Endothelial cell of umbilical vein (primary cell): ENCODE measurements at regions not wholly inside any gene's neighbourhood (a gene's known extent, or its start where the extent isn't known, plus 50 kb on each side); places are given as distances from the start of the nearest gene placed in this dataset.

Source experiments
- CTCF ChIP-seq, 2 donors: IDR thresholded peaks; 1 replicate in 1 of 2; 2 replicates in 1 of 2; pipeline ENCODE4 v1.5.1; 2011; ENCODE audit warnings: low read length in 2 of 2, mild to moderate bottlenecking in 2 of 2, moderate library complexity in 2 of 2, control low read depth in 1 of 2, inconsistent platforms in 1 of 2, low read depth in 1 of 2; ENCODE audit not compliant: insufficient read depth in 1 of 2; ENCODE audit errors: extremely low read depth in 1 of 2
- EZH2 ChIP-seq: IDR thresholded peaks from 2 replicates; pipeline ENCODE4 v1.6.1; 2012; ENCODE audit warnings: borderline replicate concordance, low read depth, mild to moderate bottlenecking, moderate library complexity, low read length, inconsistent platforms; ENCODE audit not compliant: severe bottlenecking
- JUN ChIP-seq: IDR thresholded peaks from 2 replicates; pipeline ENCODE4 v1.6.1; 2011; ENCODE audit warnings: borderline replicate concordance, low read depth; ENCODE audit not compliant: insufficient read length, insufficient read depth
- MYC ChIP-seq: IDR thresholded peaks from one replicate; pipeline ENCODE4 v1.6.1; 2011; ENCODE audit warnings: mild to moderate bottlenecking, low read depth, low read length
- POLR2A ChIP-seq: IDR thresholded peaks from 2 replicates; pipeline ENCODE4 v1.6.1; 2012; ENCODE audit warnings: low read depth, mild to moderate bottlenecking, control low read depth, low read length
- POLR2AphosphoS5 ChIP-seq: IDR thresholded peaks from 2 replicates; pipeline ENCODE4 v1.6.1; 2012; ENCODE audit warnings: low read depth, mild to moderate bottlenecking, control low read depth, low read length, moderate library complexity; ENCODE audit not compliant: insufficient read depth

- TF ChIP-seq POLR2A = no peak
- TF ChIP-seq CTCF (IDR thresholded peaks at IDR 0.05; ENCODE audit: extremely low read depth in 1 of 2, insufficient read depth in 1 of 2, low read depth in 1 of 2, low read length in 2 of 2) = no peak
- TF ChIP-seq EZH2 = no peak
- TF ChIP-seq JUN = no peak
- TF ChIP-seq POLR2AphosphoS5 = no peak
- TF ChIP-seq MYC = no peak
These were observed 193.9 kb downstream of the EMP1 start for GRCh38 chr12:13390381-13390861.
